Neural cell (in vitro differentiated cells): ENCODE measurements at regions not wholly inside any gene's neighbourhood (a gene's known extent, or its start where the extent isn't known, plus 50 kb on each side); places are given as distances from the start of the nearest gene placed in this dataset.

Source experiments
- H2AFZ ChIP-seq: fragments of 200-600, 300-800 bp; sonication (generic), shearing (Covaris generic); 2 replicates; pipeline ENCODE4 v1.6.0; 2014; ENCODE audit warnings: low read depth, mild to moderate bottlenecking, antibody characterized with exemption, low read length, moderate library complexity
- H3F3A ChIP-seq: fragments of 200-600 bp; shearing (Covaris generic); 2 replicates; pipeline ENCODE4 v1.6.1; 2016; ENCODE audit warnings: mild to moderate bottlenecking, moderate library complexity, mixed read lengths, antibody characterized with exemption, low read length; ENCODE audit not compliant: insufficient read depth, poor library complexity, severe bottlenecking
- H3K27ac ChIP-seq: fragments of 200-600, 300-800 bp; sonication (generic), shearing (Covaris generic); 2 replicates; pipeline ENCODE4 v1.5.1; 2014; ENCODE audit warnings: mild to moderate bottlenecking, low read length, moderate library complexity
- H3K27me3 ChIP-seq: fragments of 300-800, 200-600 bp; sonication (generic), shearing (Covaris generic); 2 replicates; pipeline ENCODE4 v1.6.0; 2014; ENCODE audit warnings: mild to moderate bottlenecking, low read depth, low read length, moderate library complexity; ENCODE audit not compliant: insufficient read depth
- H3K36me3 ChIP-seq: fragments of 300-800, 200-600 bp; sonication (generic), shearing (Covaris generic); 2 replicates; pipeline ENCODE4 v1.5.1; 2014; ENCODE audit warnings: mild to moderate bottlenecking, antibody characterized with exemption, low read length, moderate library complexity; ENCODE audit not compliant: insufficient read depth
- H3K4me2 ChIP-seq: fragments of 300-800, 200-600 bp; sonication (generic), shearing (Covaris generic); 2 replicates; pipeline ENCODE4 v1.6.0; 2014; ENCODE audit warnings: mild to moderate bottlenecking, low read length
- H3K4me3 ChIP-seq: fragments of 300-800, 200-600 bp; sonication (generic), shearing (Covaris generic); 2 replicates; pipeline ENCODE4 v1.5.1; 2014; ENCODE audit warnings: mild to moderate bottlenecking, low read length, moderate library complexity
- H3K79me2 ChIP-seq: fragments of 200-600 bp; shearing (Covaris generic); replicated peaks from 2 replicates; pipeline ENCODE4 v1.6.0; 2014; ENCODE audit warnings: mild to moderate bottlenecking, low read length, moderate library complexity; ENCODE audit not compliant: insufficient read depth
- H3K9ac ChIP-seq: fragments of 300-800, 200-600 bp; sonication (generic), shearing (Covaris generic); 2 replicates; pipeline ENCODE4 v1.6.1; 2016; ENCODE audit warnings: mild to moderate bottlenecking, low read length, mixed read lengths
- H3K9me2 ChIP-seq: fragments of 200-600 bp; shearing (Covaris generic); 2 replicates; pipeline ENCODE4 v1.6.1; 2016; ENCODE audit warnings: mild to moderate bottlenecking, low read length, mixed read lengths; ENCODE audit not compliant: insufficient read depth
- H3K9me3 ChIP-seq: fragments of 200-600, 300-800 bp; sonication (generic), shearing (Covaris generic); 2 replicates; pipeline ENCODE4 v1.6.1; 2016; ENCODE audit warnings: mild to moderate bottlenecking, mixed run types, low read length, moderate library complexity, mixed read lengths
- H4K20me1 ChIP-seq: fragments of 200-600 bp; shearing (Covaris generic); 2 replicates; pipeline ENCODE4 v1.6.1; 2016; ENCODE audit warnings: mild to moderate bottlenecking, mixed run types; ENCODE audit not compliant: insufficient read depth
- EP300 ChIP-seq: fragments of 450-650 bp; conservative IDR thresholded peaks from 2 replicates; pipeline ENCODE4 v1.6.1; 2014; ENCODE audit warnings: antibody characterized with exemption, mild to moderate bottlenecking, moderate library complexity; ENCODE audit not compliant: poor library complexity, severe bottlenecking
- EZH2 ChIP-seq: fragments of 200-600, 300-800 bp; shearing (Covaris generic), sonication (generic); IDR thresholded peaks from 2 replicates; pipeline ENCODE4 v1.6.1; 2014; ENCODE audit warnings: antibody characterized with exemption, low read length, borderline replicate concordance, mild to moderate bottlenecking; ENCODE audit not compliant: insufficient read depth, poor library complexity, severe bottlenecking
- MXI1 ChIP-seq: fragments of 450-650 bp; conservative IDR thresholded peaks from 2 replicates; pipeline ENCODE4 v1.6.1; 2014; ENCODE audit warnings: antibody characterized with exemption, mild to moderate bottlenecking; ENCODE audit not compliant: poor library complexity, severe bottlenecking
- POLR2AphosphoS5 ChIP-seq: IDR thresholded peaks from 2 replicates; pipeline ENCODE4 v1.6.1; 2012
- RAD21 ChIP-seq: fragments of 450-650 bp; conservative IDR thresholded peaks from 2 replicates; pipeline ENCODE4 v1.6.1; 2014; ENCODE audit warnings: antibody characterized with exemption, mild to moderate bottlenecking, moderate library complexity
- SMC3 ChIP-seq: fragments of 450-650 bp; conservative IDR thresholded peaks from 2 replicates; pipeline ENCODE4 v1.6.1; 2014; ENCODE audit warnings: antibody characterized with exemption, mild to moderate bottlenecking, moderate library complexity; ENCODE audit not compliant: poor library complexity
- TAF1 ChIP-seq: IDR thresholded peaks from 2 replicates; pipeline ENCODE4 v1.6.1; 2012; ENCODE audit warnings: low read depth
- TF ChIP-seq, protein P1 (sequence below): IDR thresholded peaks from 2 replicates; pipeline ENCODE4 v1.6.1; 2012; ENCODE audit warnings: borderline replicate concordance
- TF ChIP-seq, protein P2 (sequence below): fragments of 450-650 bp; IDR thresholded peaks from 2 replicates; pipeline ENCODE4 v1.5.1; 2014; ENCODE audit warnings: antibody characterized with exemption, mild to moderate bottlenecking, moderate library complexity; ENCODE audit not compliant: poor library complexity, severe bottlenecking

DNA sequence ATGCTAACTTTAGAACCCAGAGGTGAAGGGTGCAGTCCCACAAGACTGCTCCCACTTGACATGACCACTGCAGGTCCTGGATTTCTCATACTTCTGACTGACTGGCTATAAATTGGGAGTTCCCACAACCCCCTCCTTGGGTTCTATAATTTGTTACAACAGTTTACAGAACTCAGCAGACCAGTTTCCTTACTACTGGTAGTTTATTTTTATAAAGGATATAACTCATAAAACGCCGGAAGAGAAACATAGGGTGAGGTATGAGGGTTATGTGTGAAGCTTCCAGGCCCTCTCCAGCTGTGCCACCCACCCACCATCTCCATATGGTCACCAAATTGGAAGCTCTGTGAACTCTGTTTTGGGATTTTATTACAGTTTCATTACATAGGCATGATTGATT, 839.6 kb downstream of the TSN start:
- TF ChIP-seq EP300 (no peak), RAD21 (no peak), SMC3 (no peak), POLR2AphosphoS5 (no peak), TAF1 (no peak), EZH2 (no peak), MXI1 (no peak)
- TF ChIP-seq, protein P1, sequence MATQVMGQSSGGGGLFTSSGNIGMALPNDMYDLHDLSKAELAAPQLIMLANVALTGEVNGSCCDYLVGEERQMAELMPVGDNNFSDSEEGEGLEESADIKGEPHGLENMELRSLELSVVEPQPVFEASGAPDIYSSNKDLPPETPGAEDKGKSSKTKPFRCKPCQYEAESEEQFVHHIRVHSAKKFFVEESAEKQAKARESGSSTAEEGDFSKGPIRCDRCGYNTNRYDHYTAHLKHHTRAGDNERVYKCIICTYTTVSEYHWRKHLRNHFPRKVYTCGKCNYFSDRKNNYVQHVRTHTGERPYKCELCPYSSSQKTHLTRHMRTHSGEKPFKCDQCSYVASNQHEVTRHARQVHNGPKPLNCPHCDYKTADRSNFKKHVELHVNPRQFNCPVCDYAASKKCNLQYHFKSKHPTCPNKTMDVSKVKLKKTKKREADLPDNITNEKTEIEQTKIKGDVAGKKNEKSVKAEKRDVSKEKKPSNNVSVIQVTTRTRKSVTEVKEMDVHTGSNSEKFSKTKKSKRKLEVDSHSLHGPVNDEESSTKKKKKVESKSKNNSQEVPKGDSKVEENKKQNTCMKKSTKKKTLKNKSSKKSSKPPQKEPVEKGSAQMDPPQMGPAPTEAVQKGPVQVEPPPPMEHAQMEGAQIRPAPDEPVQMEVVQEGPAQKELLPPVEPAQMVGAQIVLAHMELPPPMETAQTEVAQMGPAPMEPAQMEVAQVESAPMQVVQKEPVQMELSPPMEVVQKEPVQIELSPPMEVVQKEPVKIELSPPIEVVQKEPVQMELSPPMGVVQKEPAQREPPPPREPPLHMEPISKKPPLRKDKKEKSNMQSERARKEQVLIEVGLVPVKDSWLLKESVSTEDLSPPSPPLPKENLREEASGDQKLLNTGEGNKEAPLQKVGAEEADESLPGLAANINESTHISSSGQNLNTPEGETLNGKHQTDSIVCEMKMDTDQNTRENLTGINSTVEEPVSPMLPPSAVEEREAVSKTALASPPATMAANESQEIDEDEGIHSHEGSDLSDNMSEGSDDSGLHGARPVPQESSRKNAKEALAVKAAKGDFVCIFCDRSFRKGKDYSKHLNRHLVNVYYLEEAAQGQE = no peak
- TF ChIP-seq, protein P2, sequence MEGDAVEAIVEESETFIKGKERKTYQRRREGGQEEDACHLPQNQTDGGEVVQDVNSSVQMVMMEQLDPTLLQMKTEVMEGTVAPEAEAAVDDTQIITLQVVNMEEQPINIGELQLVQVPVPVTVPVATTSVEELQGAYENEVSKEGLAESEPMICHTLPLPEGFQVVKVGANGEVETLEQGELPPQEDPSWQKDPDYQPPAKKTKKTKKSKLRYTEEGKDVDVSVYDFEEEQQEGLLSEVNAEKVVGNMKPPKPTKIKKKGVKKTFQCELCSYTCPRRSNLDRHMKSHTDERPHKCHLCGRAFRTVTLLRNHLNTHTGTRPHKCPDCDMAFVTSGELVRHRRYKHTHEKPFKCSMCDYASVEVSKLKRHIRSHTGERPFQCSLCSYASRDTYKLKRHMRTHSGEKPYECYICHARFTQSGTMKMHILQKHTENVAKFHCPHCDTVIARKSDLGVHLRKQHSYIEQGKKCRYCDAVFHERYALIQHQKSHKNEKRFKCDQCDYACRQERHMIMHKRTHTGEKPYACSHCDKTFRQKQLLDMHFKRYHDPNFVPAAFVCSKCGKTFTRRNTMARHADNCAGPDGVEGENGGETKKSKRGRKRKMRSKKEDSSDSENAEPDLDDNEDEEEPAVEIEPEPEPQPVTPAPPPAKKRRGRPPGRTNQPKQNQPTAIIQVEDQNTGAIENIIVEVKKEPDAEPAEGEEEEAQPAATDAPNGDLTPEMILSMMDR = no peak
- no peak overlapping the region for H3K4me3 ChIP-seq

DNA sequence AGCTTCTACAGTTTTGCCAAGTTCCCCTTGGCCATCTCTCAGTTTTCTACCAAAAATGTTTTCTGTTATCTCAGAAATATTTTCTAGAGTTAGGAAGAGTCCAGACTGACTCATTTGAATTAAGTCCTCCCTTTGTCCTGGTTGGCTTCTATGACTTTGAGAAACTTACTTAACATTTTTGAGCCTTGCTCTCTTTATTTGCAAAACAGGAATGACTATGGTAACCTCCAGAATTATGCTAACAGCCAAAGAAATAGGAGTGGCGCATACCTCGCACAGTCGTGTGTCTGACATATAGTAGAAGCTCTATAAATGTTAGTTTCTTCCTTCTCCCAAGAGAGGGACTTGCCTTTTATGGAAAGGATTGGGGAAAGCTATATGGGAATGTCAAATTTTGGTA, 841.1 kb downstream of the TSN start:
- H4K20me1 ChIP-seq = no peaks in the 10 kb centered on the region
- H3K4me2 ChIP-seq = no peak overlapping the region
- H3K9me3 ChIP-seq = no peaks in the 10 kb centered on the region
- no peak overlapping the region for H2AFZ ChIP-seq
- no peaks in the 10 kb centered on the region for H3K36me3 ChIP-seq
- TF ChIP-seq RAD21 = no peak
- TF ChIP-seq EP300 = no peak
- TF ChIP-seq, protein P2 = no peak
- TF ChIP-seq POLR2AphosphoS5 = no peak
- TF ChIP-seq, protein P1 = no peak
- TF ChIP-seq MXI1 = no peak
- no peak for TF ChIP-seq TAF1
- no peak for TF ChIP-seq EZH2
- no peak for TF ChIP-seq SMC3
- H3F3A ChIP-seq = no peaks in the 10 kb centered on the region
- H3K27ac ChIP-seq = no peak overlapping the region
- no peak overlapping the region for H3K4me3 ChIP-seq
- no peaks in the 10 kb centered on the region for H3K27me3 ChIP-seq
- no peaks in the 10 kb centered on the region for H3K79me2 ChIP-seq
- H3K9ac ChIP-seq = no peak overlapping the region
- no peaks in the 10 kb centered on the region for H3K9me2 ChIP-seq

More for the DNA sequence above, 839.6 kb downstream of the TSN start:
- H3K9me2 ChIP-seq = no peaks in the 10 kb centered on the region
- H3K4me2 ChIP-seq = no peak overlapping the region
- no peaks in the 10 kb centered on the region for H3K36me3 ChIP-seq
- no peaks in the 10 kb centered on the region for H4K20me1 ChIP-seq
- no peaks in the 10 kb centered on the region for H3F3A ChIP-seq
- no peak overlapping the region for H3K9ac ChIP-seq
- no peaks in the 10 kb centered on the region for H3K9me3 ChIP-seq
- H3K27ac ChIP-seq = no peak overlapping the region
- H3K79me2 ChIP-seq = no peaks in the 10 kb centered on the region
- H3K27me3 ChIP-seq = no peaks in the 10 kb centered on the region
- H2AFZ ChIP-seq = no peak overlapping the region
